A673 (cell line): ENCODE measurements at regions not wholly inside any gene's neighbourhood (a gene's known extent, or its start where the extent isn't known, plus 50 kb on each side); places are given as distances from the start of the nearest gene placed in this dataset.
"Not testable (repeated sequence)": the region's sequence is repeated elsewhere in the genome, so short reads cannot be mapped to it uniquely, and the experiment has no call there.

Experiments used
- BruUV-seq: library from RNA; stranded (reverse); fragments of 400-500 nt; replicated peaks from 2 replicates; lab custom pipeline; 2021; lab: Mats Ljungman, UMichigan
- CTCF ChIA-PET: fragments of 300-600 bp; sonication (Branson Sonifier 250); formaldehyde crosslinking; loops from one replicate; lab custom pipeline; 2022; ENCODE audit warnings: antibody characterized with exemption; lab: Charles Lee
- POLR2A ChIA-PET: fragments of 300-600 bp; sonication (Branson Sonifier 250); formaldehyde crosslinking; loops from one replicate; lab custom pipeline; 2022; ENCODE audit warnings: antibody characterized with exemption; ENCODE audit not compliant: low non-redundant PET; lab: Charles Lee
- DNase-seq: peaks from one replicate; pipeline ENCODE4 v3.0.0-alpha.2; 2015; ENCODE audit warnings: low spot score
- H3K27ac ChIP-seq: fragments of 200-600 bp; sonication (generic); 2 replicates; pipeline ENCODE4 v1.5.1; 2016; ENCODE audit warnings: mixed run types, low read depth, mild to moderate bottlenecking, mixed read lengths, antibody characterized with exemption, low read length; ENCODE audit not compliant: poor library complexity, severe bottlenecking
- H3K27me3 ChIP-seq: fragments of 200-600 bp; sonication (generic); replicated peaks from 2 replicates; pipeline ENCODE4 v1.6.1; 2017; ENCODE audit warnings: mixed run types, low read depth, mild to moderate bottlenecking, mixed read lengths, antibody characterized with exemption, low read length; ENCODE audit not compliant: insufficient read depth, poor library complexity
- H3K36me3 ChIP-seq: fragments of 200-600 bp; sonication (generic); 2 replicates; pipeline ENCODE4 v1.6.1; 2016; ENCODE audit warnings: mixed run types, mild to moderate bottlenecking, mixed read lengths, antibody characterized with exemption, low read length; ENCODE audit not compliant: insufficient read depth, poor library complexity, severe bottlenecking
- H3K4me1 ChIP-seq: fragments of 200-600 bp; sonication (generic); 2 replicates; pipeline ENCODE4 v1.6.1; 2017; ENCODE audit warnings: mixed run types, mild to moderate bottlenecking, mixed read lengths, antibody characterized with exemption, low read length; ENCODE audit not compliant: insufficient read depth, poor library complexity, severe bottlenecking
- H3K4me3 ChIP-seq: fragments of 200-600 bp; sonication (generic); 2 replicates; pipeline ENCODE4 v1.5.1; 2016; ENCODE audit warnings: low read depth, mixed run types, mild to moderate bottlenecking, mixed read lengths, low read length; ENCODE audit not compliant: poor library complexity, severe bottlenecking
- H3K9me3 ChIP-seq: fragments of 200-600 bp; sonication (generic); 2 replicates; pipeline ENCODE4 v1.6.1; 2016; ENCODE audit warnings: mixed run types, low read depth, mild to moderate bottlenecking, mixed read lengths, antibody characterized with exemption, low read length; ENCODE audit not compliant: poor library complexity, severe bottlenecking
- EZH2 ChIP-seq: fragments of 200-600 bp; sonication (generic); IDR thresholded peaks from 2 replicates; pipeline ENCODE4 v1.6.1; 2017; ENCODE audit warnings: borderline replicate concordance, low read depth, mild to moderate bottlenecking, mixed read lengths, antibody characterized with exemption, low read length; ENCODE audit not compliant: poor library complexity, severe bottlenecking
- intact Hi-C: fragments of 100-400 bp; cut with micrococcal nuclease; formaldehyde crosslinking; loops from one replicate; pipeline ENCODE4 v1.10.0; 2022; ENCODE audit not compliant: unreplicated experiment
- TF ChIP-seq, protein P1 (sequence below): fragments of 300-800, 200-600 bp; sonication (generic); conservative IDR thresholded peaks from 2 replicates; pipeline ENCODE4 v1.5.1; 2017; ENCODE audit warnings: low read depth, mild to moderate bottlenecking, antibody characterized with exemption, low read length, moderate library complexity, mixed read lengths

DNA sequence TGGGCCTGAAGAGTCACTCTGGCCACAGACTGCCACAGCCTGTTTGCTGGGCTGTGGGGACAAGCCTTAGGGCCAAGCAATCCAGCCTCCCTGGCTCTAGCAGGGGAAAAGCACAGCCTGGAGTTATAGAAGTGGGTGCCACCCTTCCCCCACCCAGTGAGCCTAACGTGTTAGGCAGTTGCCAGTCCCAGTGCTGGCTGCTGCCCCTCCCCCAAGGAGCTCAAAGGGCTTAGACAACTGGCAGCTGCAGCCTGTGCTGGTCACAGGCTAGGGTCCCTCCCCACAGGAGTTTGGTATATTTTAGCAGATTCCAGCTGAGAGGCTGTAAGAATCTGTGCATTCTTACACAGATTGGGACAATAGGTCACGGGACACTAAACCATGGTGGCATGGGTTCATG lies 370.3 kb upstream of the FGF16 start:
- H3K27ac ChIP-seq: no peak overlapping the region
- CTCF ChIA-PET: no interaction called here
- intact Hi-C loops: no loop called here
- H3K36me3 ChIP-seq: no peaks in the 10 kb centered on the region
- no peak overlapping the region for H3K4me3 ChIP-seq
- no peaks in the 10 kb centered on the region for H3K9me3 ChIP-seq
- no TSS peak for BruUV-seq
- POLR2A ChIA-PET: no interaction called here
- TF ChIP-seq EZH2: no peak
- TF ChIP-seq, protein P1, sequence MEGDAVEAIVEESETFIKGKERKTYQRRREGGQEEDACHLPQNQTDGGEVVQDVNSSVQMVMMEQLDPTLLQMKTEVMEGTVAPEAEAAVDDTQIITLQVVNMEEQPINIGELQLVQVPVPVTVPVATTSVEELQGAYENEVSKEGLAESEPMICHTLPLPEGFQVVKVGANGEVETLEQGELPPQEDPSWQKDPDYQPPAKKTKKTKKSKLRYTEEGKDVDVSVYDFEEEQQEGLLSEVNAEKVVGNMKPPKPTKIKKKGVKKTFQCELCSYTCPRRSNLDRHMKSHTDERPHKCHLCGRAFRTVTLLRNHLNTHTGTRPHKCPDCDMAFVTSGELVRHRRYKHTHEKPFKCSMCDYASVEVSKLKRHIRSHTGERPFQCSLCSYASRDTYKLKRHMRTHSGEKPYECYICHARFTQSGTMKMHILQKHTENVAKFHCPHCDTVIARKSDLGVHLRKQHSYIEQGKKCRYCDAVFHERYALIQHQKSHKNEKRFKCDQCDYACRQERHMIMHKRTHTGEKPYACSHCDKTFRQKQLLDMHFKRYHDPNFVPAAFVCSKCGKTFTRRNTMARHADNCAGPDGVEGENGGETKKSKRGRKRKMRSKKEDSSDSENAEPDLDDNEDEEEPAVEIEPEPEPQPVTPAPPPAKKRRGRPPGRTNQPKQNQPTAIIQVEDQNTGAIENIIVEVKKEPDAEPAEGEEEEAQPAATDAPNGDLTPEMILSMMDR: no peak
- DNase-seq: no peak
- H3K4me1 ChIP-seq: no peaks in the 10 kb centered on the region
- no peaks in the 10 kb centered on the region for H3K27me3 ChIP-seq

DNA sequence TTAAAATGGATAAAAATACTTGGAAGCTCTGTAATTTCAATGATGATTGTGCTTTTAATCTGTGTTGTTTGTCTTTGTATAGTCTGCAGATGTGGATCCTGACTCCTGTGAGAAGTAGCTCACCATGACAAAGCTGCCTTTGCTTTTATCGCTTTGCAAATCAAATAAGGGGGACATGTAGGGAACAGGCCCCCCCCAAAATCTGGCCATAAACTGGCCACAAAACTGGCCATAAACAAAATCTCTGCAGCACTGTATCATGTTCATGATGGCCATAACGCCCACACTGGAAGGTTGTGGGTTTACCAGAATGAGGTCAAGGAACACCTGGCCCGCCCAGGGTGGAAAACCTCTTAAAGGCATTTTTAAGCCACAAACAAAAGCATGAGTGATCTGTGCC lies 366.0 kb upstream of the FGF16 start:
- BruUV-seq, H3K4me1 ChIP-seq, POLR2A ChIA-PET, H3K27me3 ChIP-seq, H3K9me3 ChIP-seq, DNase-seq, H3K4me3 ChIP-seq, intact Hi-C loops, CTCF ChIA-PET, H3K36me3 ChIP-seq, H3K27ac ChIP-seq: not testable (repeated sequence)

DNA sequence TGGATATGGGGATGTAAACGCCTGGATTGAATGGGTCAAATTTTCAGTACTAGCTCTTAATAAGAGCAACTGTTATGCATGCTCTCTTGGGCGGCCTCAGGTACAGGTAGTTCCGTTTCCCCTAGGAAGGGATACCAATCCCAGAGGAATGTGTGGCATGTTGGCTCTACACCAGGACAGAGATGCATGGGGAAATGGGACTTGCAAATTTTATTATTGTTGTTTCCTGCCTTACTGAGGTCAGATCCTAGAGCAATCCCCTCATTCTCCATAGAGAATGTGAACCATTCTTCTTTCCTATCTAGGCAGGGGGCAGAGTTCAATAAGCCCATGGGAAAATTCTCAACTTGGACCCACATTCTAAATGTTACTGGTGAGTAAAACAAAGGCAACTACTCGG lies 361.8 kb upstream of the FGF16 start:
- H3K27ac ChIP-seq: no peak overlapping the region
- intact Hi-C loops: no loop called here
- TF ChIP-seq, protein P1: no peak
- no peak for TF ChIP-seq EZH2

DNA sequence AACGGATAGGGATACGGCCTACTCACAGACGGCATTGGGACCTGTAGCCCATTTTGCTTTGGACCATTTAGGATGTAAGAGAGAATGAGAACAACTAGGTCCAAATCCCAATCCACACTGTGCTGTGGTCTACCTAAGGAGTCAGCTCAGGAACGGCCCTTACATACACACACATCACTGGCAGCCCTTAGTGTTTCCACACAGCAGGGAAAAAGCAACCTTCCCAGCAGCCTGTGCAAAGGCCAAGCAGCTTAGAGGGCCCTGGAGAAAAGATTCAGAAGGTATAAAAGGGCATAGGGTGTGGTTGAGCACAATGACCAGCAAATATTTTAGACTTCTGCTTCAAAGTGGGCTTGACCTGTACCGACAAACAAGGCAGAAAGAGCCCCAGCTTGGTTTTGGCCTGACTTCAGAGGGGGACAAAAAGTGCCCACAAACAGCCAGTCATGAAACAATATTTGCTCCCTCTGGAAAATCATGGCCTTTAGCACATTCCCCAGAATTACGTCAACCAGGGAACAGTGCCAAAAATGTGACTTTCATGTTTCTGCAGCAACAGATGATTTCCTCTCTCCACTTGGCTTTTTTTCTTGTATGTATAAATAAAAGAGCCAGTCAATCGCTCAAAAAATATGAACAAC lies 359.5 kb upstream of the FGF16 start:
- no peak for DNase-seq
- CTCF ChIA-PET: no interaction called here
- no peak for TF ChIP-seq EZH2
- intact Hi-C loops: no loop called here
- Histone ChIP-seq H3K36me3 (no peaks in the 10 kb centered on the region), H3K4me3 (no peak overlapping the region), H3K9me3 (peaks cover 7% of the 10 kb centered on the region), H3K4me1 (no peaks in the 10 kb centered on the region), H3K27me3 (no peaks in the 10 kb centered on the region), H3K27ac (no peak overlapping the region)
- POLR2A ChIA-PET: no interaction called here
- no TSS peak for BruUV-seq

More for the DNA sequence above, 361.8 kb upstream of the FGF16 start:
- Histone ChIP-seq H3K36me3 (no peaks in the 10 kb centered on the region), H3K4me3 (no peak overlapping the region), H3K4me1 (no peaks in the 10 kb centered on the region), H3K9me3 (peaks cover 10% of the 10 kb centered on the region), H3K27me3 (no peaks in the 10 kb centered on the region)
- BruUV-seq: no TSS peak
- no peak for DNase-seq
- ChIA-PET CTCF (no interaction called here), POLR2A (no interaction called here)
